Sigmoid colon (tissue), 4 donors: ENCODE measurements at regions not wholly inside any gene's neighbourhood (a gene's known extent, or its start where the extent isn't known, plus 50 kb on each side); places are given as distances from the start of the nearest gene placed in this dataset.

Source experiments
- EP300 ChIP-seq, 4 donors: sonication (generic); formaldehyde crosslinking; IDR thresholded peaks; one replicate each; pipeline ENCODE4 v1.6.1; 2017; ENCODE audit warnings: antibody characterized with exemption in 4 of 4
- POLR2A ChIP-seq, 2 donors: fragments of 450-650 bp; IDR thresholded peaks; one replicate each; pipeline ENCODE4 v1.6.1; 2016; ENCODE audit warnings: antibody characterized with exemption in 2 of 2, mild to moderate bottlenecking in 2 of 2, moderate library complexity in 2 of 2
- POLR2AphosphoS5 ChIP-seq, 4 donors: sonication (generic); formaldehyde crosslinking; IDR thresholded peaks; one replicate each; pipeline ENCODE4 v1.6.1; 2017; ENCODE audit warnings: antibody characterized with exemption in 4 of 4
- TF ChIP-seq, protein P1 (sequence below), 4 experiments: fragments of 450-650 bp in 3 of 4; fragments of 200-600 bp in 1 of 4; IDR thresholded peaks; one replicate each; pipeline ENCODE4 v1.5.1; 2016 to 2019; ENCODE audit warnings: antibody characterized with exemption in 4 of 4, mild to moderate bottlenecking in 3 of 4, moderate library complexity in 2 of 4

DNA sequence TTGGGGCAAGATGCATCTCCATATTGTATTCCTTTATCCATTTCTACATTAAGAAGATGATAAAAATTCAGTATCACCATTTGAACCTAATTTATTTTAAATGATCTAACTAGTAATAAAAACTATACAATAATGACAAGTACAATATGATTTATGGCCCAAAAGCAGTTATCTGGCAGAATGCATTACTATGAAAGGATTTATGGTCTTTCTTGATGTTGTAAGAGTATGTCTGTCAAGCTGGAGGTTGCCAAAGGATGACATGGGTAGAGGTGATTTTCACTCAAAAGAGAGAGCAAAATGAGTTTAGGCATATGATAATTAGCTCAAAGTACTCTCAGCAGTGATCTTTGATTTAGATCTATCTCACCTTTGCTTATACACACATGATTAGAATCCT is 54.2 kb upstream of the MAP2 start:
- TF ChIP-seq, protein P1, sequence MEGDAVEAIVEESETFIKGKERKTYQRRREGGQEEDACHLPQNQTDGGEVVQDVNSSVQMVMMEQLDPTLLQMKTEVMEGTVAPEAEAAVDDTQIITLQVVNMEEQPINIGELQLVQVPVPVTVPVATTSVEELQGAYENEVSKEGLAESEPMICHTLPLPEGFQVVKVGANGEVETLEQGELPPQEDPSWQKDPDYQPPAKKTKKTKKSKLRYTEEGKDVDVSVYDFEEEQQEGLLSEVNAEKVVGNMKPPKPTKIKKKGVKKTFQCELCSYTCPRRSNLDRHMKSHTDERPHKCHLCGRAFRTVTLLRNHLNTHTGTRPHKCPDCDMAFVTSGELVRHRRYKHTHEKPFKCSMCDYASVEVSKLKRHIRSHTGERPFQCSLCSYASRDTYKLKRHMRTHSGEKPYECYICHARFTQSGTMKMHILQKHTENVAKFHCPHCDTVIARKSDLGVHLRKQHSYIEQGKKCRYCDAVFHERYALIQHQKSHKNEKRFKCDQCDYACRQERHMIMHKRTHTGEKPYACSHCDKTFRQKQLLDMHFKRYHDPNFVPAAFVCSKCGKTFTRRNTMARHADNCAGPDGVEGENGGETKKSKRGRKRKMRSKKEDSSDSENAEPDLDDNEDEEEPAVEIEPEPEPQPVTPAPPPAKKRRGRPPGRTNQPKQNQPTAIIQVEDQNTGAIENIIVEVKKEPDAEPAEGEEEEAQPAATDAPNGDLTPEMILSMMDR (IDR thresholded peaks at IDR 0.05), result no peak
- no peak for TF ChIP-seq POLR2A (IDR thresholded peaks at IDR 0.05)
- no peak for TF ChIP-seq EP300 (IDR thresholded peaks at IDR 0.05)
- no peak for TF ChIP-seq POLR2AphosphoS5 (IDR thresholded peaks at IDR 0.05)
